GM21619 (cell line): ENCODE measurements at regions not wholly inside any gene's neighbourhood (a gene's known extent, or its start where the extent isn't known, plus 50 kb on each side); places are given as distances from the start of the nearest gene placed in this dataset.

ENCODE experiments used
- ATAC-seq: cut with Tn5 transposase; IDR thresholded peaks from one replicate; pipeline ENCODE4 v1.9.1; 2021; ENCODE audit not compliant: unreplicated experiment

- no peak for ATAC-seq
Measured at GRCh38 chr18:44609181-44609941, 71.3 kb upstream of the SETBP1 start.

GRCh38 chr18:44620812-44621211, 59.9 kb upstream of the SETBP1 start:
- no peak for ATAC-seq

GRCh38 chr18:44624052-44624451, 56.6 kb upstream of the SETBP1 start:
- no peak for ATAC-seq

- ATAC-seq, result no peak
Measured at GRCh38 chr18:44625386-44625785, 55.3 kb upstream of the SETBP1 start.

- no peak for ATAC-seq
Measured at GRCh38 chr18:44626236-44626635, 54.5 kb upstream of the SETBP1 start.

GRCh38 chr18:44626807-44627206, 53.9 kb upstream of the SETBP1 start:
- ATAC-seq, result no peak

GRCh38 chr18:44627280-44627679, 53.4 kb upstream of the SETBP1 start:
- no peak for ATAC-seq

- no peak for ATAC-seq
Measured at GRCh38 chr18:44629406-44629805, 51.3 kb upstream of the SETBP1 start.

- no peak for ATAC-seq
Measured at GRCh38 chr18:44630118-44630517, 50.6 kb upstream of the SETBP1 start.
